ENCODE measurements at regions not wholly inside any gene's neighbourhood (a gene's known extent, or its start where the extent isn't known, plus 50 kb on each side); places are given as distances from the start of the nearest gene placed in this dataset.
A peak's percentile ranks its signal among the peaks of the same experiment; 100 is the strongest.

- DNase-seq (ENCODE audit: low read depth) = peak; percentile 18
- no peaks in the 10 kb centered on the region for H3K36me3 ChIP-seq (ENCODE audit: insufficient read depth, low read length)
- Mint-ChIP-seq H3K27me3 (ENCODE audit: low read depth, unreplicated experiment) (peaks cover 15% of the 10 kb centered on the region), H3K4me1 (ENCODE audit: low read depth, unreplicated experiment) (no peaks in the 10 kb centered on the region), H3K36me3 (ENCODE audit: low read depth, unreplicated experiment) (no peaks in the 10 kb centered on the region), H3K4me3 (ENCODE audit: unreplicated experiment) (no peak overlapping the region), H3K9me3 (ENCODE audit: unreplicated experiment) (peaks cover 5% of the 10 kb centered on the region), H3K27ac (ENCODE audit: unreplicated experiment) (no peak overlapping the region)
- H3K79me2 ChIP-seq (ENCODE audit: insufficient read depth, low read length) = no peaks in the 10 kb centered on the region
- H3K4me2 ChIP-seq (ENCODE audit: low read length) = no peak overlapping the region
- H3K9me3 ChIP-seq (ENCODE audit: insufficient read depth, low read depth, low read length) = no peaks in the 10 kb centered on the region
- no peaks in the 10 kb centered on the region for H4K20me1 ChIP-seq (ENCODE audit: insufficient read depth, low read length)
- no peak overlapping the region for H2AFZ ChIP-seq (ENCODE audit: low read depth, low read length)
- FAIRE-seq = no peak
- TF ChIP-seq EZH2 (IDR thresholded peaks at IDR 0.05; ENCODE audit: insufficient read depth, low read length) (no peak), CTCF (IDR thresholded peaks at IDR 0.05; ENCODE audit: insufficient read depth, low read depth, low read length) (no peak)
- no peak overlapping the region for H3K9ac ChIP-seq (ENCODE audit: low read length)
- H3K27me3 ChIP-seq (ENCODE audit: insufficient read depth, low read length) = no peaks in the 10 kb centered on the region
- no peak overlapping the region for H3K4me3 ChIP-seq (ENCODE audit: insufficient read depth, low read depth, low read length)
- H3K27ac ChIP-seq (ENCODE audit: low read depth, low read length) = no peak overlapping the region
- no peaks in the 10 kb centered on the region for H3K4me1 ChIP-seq (ENCODE audit: insufficient read depth, low read length)
Measured at GRCh38 chr1:50352428-50352827, 70.8 kb downstream of the DMRTA2 start.

- Histone ChIP-seq H3K27ac (ENCODE audit: low read depth, low read length) (no peak overlapping the region), H3K4me1 (ENCODE audit: insufficient read depth, low read length) (no peaks in the 10 kb centered on the region), H3K4me2 (ENCODE audit: low read length) (no peak overlapping the region), H3K36me3 (ENCODE audit: insufficient read depth, low read length) (no peaks in the 10 kb centered on the region), H3K9me3 (ENCODE audit: insufficient read depth, low read depth, low read length) (no peaks in the 10 kb centered on the region), H2AFZ (ENCODE audit: low read depth, low read length) (no peak overlapping the region), H3K9ac (ENCODE audit: low read length) (no peak overlapping the region), H3K4me3 (ENCODE audit: insufficient read depth, low read depth, low read length) (no peak overlapping the region), H3K79me2 (ENCODE audit: insufficient read depth, low read length) (no peaks in the 10 kb centered on the region), H3K27me3 (ENCODE audit: insufficient read depth, low read length) (no peaks in the 10 kb centered on the region), H4K20me1 (ENCODE audit: insufficient read depth, low read length) (no peaks in the 10 kb centered on the region)
- no peak for FAIRE-seq
- DNase-seq (ENCODE audit: low read depth) = no peak
- H3K4me1 Mint-ChIP-seq (ENCODE audit: low read depth, unreplicated experiment) = no peaks in the 10 kb centered on the region
- H3K36me3 Mint-ChIP-seq (ENCODE audit: low read depth, unreplicated experiment) = no peaks in the 10 kb centered on the region
- no peak overlapping the region for H3K4me3 Mint-ChIP-seq (ENCODE audit: unreplicated experiment)
- peaks cover 5% of the 10 kb centered on the region for H3K9me3 Mint-ChIP-seq (ENCODE audit: unreplicated experiment)
- H3K27ac Mint-ChIP-seq (ENCODE audit: unreplicated experiment) = no peak overlapping the region
- TF ChIP-seq EZH2 (IDR thresholded peaks at IDR 0.05; ENCODE audit: insufficient read depth, low read length) (no peak), CTCF (IDR thresholded peaks at IDR 0.05; ENCODE audit: insufficient read depth, low read depth, low read length) (no peak)
- peaks cover 16% of the 10 kb centered on the region for H3K27me3 Mint-ChIP-seq (ENCODE audit: low read depth, unreplicated experiment)
Measured at GRCh38 chr1:50350868-50351267, 72.4 kb downstream of the DMRTA2 start.

- H3K27me3 Mint-ChIP-seq (ENCODE audit: low read depth, unreplicated experiment) = peaks cover 20% of the 10 kb centered on the region
- no peak overlapping the region for H3K4me3 ChIP-seq (ENCODE audit: insufficient read depth, low read depth, low read length)
- H4K20me1 ChIP-seq (ENCODE audit: insufficient read depth, low read length) = no peaks in the 10 kb centered on the region
- no peak overlapping the region for H3K27ac ChIP-seq (ENCODE audit: low read depth, low read length)
- TF ChIP-seq CTCF (IDR thresholded peaks at IDR 0.05; ENCODE audit: insufficient read depth, low read depth, low read length) (no peak), EZH2 (IDR thresholded peaks at IDR 0.05; ENCODE audit: insufficient read depth, low read length) (no peak)
- H3K4me2 ChIP-seq (ENCODE audit: low read length) = no peak overlapping the region
- H3K9me3 ChIP-seq (ENCODE audit: insufficient read depth, low read depth, low read length) = no peaks in the 10 kb centered on the region
- H3K4me3 Mint-ChIP-seq (ENCODE audit: unreplicated experiment) = no peak overlapping the region
- no peak overlapping the region for H3K27ac Mint-ChIP-seq (ENCODE audit: unreplicated experiment)
- H3K36me3 ChIP-seq (ENCODE audit: insufficient read depth, low read length) = no peaks in the 10 kb centered on the region
- FAIRE-seq (no peak), DNase-seq (ENCODE audit: low read depth) (no peak)
- H3K9ac ChIP-seq (ENCODE audit: low read length) = no peak overlapping the region
- no peak overlapping the region for H2AFZ ChIP-seq (ENCODE audit: low read depth, low read length)
- no peaks in the 10 kb centered on the region for H3K4me1 ChIP-seq (ENCODE audit: insufficient read depth, low read length)
- H3K4me1 Mint-ChIP-seq (ENCODE audit: low read depth, unreplicated experiment) = no peaks in the 10 kb centered on the region
- H3K27me3 ChIP-seq (ENCODE audit: insufficient read depth, low read length) = no peaks in the 10 kb centered on the region
- peaks cover 5% of the 10 kb centered on the region for H3K9me3 Mint-ChIP-seq (ENCODE audit: unreplicated experiment)
- H3K36me3 Mint-ChIP-seq (ENCODE audit: low read depth, unreplicated experiment) = no peaks in the 10 kb centered on the region
- no peaks in the 10 kb centered on the region for H3K79me2 ChIP-seq (ENCODE audit: insufficient read depth, low read length)
Measured at GRCh38 chr1:50350421-50350820, 72.8 kb downstream of the DMRTA2 start.

Data from astrocyte (in vitro differentiated cells and primary cell).